Stimulated activated memory B cell treated with anti-CD40 and anti-IgM and Interleukin-4, amounts not matched to agents 10 μg/mL and 1 μg/mL and 100 μg/mL, for 72 hours (primary cell): ENCODE measurements at regions not wholly inside any gene's neighbourhood (a gene's known extent, or its start where the extent isn't known, plus 50 kb on each side); places are given as distances from the start of the nearest gene placed in this dataset.

Experiments used
- ATAC-seq: fragments of 150-1000 bp; cut with Tn5 transposase; 2 replicates; pipeline ENCODE4 v1.10.0; 2021
- H3K27ac Mint-ChIP-seq: one replicate; pipeline ENCODE4 v1.8.0; 2022; ENCODE audit warnings: mild to moderate bottlenecking, mixed read lengths
- H3K27me3 Mint-ChIP-seq: one replicate; pipeline ENCODE4 v1.8.0; 2022; ENCODE audit warnings: mixed read lengths
- H3K36me3 Mint-ChIP-seq: one replicate; pipeline ENCODE4 v1.8.0; 2022; ENCODE audit warnings: mixed read lengths
- H3K4me1 Mint-ChIP-seq: one replicate; pipeline ENCODE4 v1.8.0; 2022; ENCODE audit warnings: mixed read lengths
- H3K4me3 Mint-ChIP-seq: one replicate; pipeline ENCODE4 v1.8.0; 2022; ENCODE audit warnings: mild to moderate bottlenecking, moderate library complexity, mixed read lengths
- H3K9me3 Mint-ChIP-seq: one replicate; pipeline ENCODE4 v1.8.0; 2022; ENCODE audit warnings: mixed read lengths

DNA sequence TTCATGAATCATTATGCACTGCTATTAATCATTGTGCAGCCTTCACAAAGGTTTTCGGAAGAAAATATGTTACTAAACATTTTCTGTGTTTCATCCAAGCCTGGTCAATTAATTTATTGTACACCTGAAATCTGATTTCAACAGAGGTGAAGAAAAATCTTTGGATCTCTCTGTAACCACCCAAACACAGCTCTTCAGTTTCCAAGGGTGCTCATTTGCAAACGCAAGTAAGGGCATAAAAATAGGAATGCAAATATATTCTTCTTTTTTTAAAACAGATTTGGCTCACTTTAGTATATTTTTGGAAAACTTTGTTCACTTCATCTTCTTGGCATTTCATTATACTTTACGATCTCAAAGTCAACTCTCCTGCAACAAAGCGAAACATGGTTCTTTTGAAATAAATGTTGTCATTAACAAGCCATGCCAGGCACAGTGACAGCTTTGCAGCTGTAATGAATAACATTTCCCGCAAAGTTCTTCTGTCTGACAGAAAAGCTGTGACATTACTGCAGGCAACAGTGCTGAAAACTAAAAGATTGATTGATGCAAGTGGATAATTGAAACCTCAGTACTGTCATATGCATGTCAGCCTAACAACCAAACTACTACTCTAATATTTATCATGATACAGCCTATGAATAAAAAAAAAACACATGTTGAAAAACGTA is 348.3 kb downstream of the FRK start:
- Mint-ChIP-seq H3K4me3 (no peak overlapping the region), H3K4me1 (no peaks in the 10 kb centered on the region), H3K27me3 (no peaks in the 10 kb centered on the region), H3K36me3 (no peaks in the 10 kb centered on the region), H3K9me3 (no peaks in the 10 kb centered on the region), H3K27ac (no peak overlapping the region)
- no peak for ATAC-seq

DNA sequence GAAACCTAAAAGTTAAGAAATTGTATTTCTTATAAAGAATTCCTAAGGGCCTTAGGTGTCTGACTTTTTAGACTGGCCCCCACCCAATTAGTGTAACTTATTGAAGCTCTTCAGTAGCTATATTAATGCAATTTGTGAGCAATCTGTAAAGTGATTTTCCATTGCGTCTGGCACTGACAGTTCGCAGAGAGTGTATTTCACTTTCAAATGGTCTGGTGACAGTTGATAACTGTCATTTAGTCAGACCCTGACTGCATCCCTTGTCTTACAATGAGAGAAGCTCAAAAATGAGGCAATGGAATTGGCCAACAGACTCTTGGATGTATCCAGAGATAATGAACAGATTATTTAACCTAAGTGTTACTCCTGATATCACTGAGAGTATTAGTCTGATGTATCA is 351.8 kb downstream of the FRK start:
- H3K27me3 Mint-ChIP-seq: no peaks in the 10 kb centered on the region
- H3K4me1 Mint-ChIP-seq: no peaks in the 10 kb centered on the region
- H3K9me3 Mint-ChIP-seq: no peaks in the 10 kb centered on the region
- no peak for ATAC-seq
- H3K36me3 Mint-ChIP-seq: no peaks in the 10 kb centered on the region
- no peak overlapping the region for H3K4me3 Mint-ChIP-seq
- H3K27ac Mint-ChIP-seq: no peak overlapping the region

DNA sequence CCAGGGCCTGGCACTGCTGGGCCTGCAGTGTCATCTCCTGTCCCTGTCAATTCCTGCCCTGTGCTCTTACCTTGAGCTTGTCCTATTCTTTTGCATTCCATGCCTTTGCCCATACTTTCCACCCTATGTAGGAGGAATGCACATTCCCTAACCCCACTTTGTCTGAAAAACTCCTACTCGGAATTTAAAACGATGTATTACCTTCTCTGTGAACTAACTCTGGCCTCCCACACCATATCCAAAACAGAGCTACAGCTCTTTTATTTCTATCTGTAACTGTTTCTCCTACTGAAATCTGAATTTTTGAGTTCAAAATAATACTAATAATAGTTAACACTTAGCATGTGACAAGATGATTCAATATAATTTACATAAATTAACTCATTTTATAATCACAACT is 353.7 kb downstream of the FRK start:
- ATAC-seq: no peak
- Mint-ChIP-seq H3K27me3 (no peaks in the 10 kb centered on the region), H3K27ac (no peak overlapping the region), H3K4me3 (no peak overlapping the region), H3K9me3 (peaks cover 7% of the 10 kb centered on the region), H3K36me3 (no peaks in the 10 kb centered on the region), H3K4me1 (no peaks in the 10 kb centered on the region)

DNA sequence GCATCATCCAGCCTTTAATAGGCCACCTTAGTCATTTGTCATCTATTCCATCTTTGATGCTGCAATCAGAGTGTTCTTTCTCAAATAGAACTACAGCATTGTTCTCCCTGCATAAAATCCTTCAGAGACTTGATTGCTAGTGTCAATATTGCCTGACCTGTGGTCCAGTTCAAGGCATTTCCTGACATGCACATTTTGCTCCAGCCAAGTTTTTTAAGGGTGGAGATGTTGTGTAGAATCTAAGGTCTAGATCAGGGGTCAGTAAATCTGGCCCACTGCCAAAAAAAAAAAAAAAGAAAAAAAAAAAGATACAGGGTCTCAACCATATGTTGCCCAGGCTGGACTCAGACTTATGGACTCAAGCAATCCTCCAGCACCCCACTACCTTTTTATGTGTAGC is 354.4 kb downstream of the FRK start:
- ATAC-seq: no peak
- Mint-ChIP-seq H3K27ac (no peak overlapping the region), H3K27me3 (no peaks in the 10 kb centered on the region), H3K36me3 (no peaks in the 10 kb centered on the region), H3K4me3 (no peak overlapping the region), H3K9me3 (peaks cover 11% of the 10 kb centered on the region), H3K4me1 (no peaks in the 10 kb centered on the region)

DNA sequence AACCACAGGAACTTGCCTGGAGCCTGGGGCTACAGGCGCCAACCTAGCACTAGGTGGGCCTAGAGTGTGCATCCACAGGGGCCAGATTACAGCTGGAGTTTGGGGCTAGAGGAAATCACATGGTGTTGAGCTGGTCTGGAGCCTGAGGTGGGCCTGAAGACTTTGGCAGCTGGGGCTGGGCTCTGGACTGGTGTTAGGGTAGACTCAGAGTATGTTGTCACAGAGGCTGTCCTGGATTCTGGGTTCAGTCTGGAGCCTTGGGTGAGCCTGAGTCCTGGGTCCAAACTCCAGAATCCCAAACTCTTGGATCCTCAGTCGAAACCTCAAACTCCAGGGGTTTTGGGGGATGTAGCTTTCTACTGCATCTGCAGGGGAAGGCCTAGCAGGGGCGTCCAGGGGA is 356.7 kb downstream of the FRK start:
- H3K27me3 Mint-ChIP-seq: no peaks in the 10 kb centered on the region
- H3K4me3 Mint-ChIP-seq: no peak overlapping the region
- no peaks in the 10 kb centered on the region for H3K4me1 Mint-ChIP-seq
- peaks cover 13% of the 10 kb centered on the region for H3K9me3 Mint-ChIP-seq
- H3K36me3 Mint-ChIP-seq: no peaks in the 10 kb centered on the region
- no peak for ATAC-seq
- H3K27ac Mint-ChIP-seq: no peak overlapping the region

DNA sequence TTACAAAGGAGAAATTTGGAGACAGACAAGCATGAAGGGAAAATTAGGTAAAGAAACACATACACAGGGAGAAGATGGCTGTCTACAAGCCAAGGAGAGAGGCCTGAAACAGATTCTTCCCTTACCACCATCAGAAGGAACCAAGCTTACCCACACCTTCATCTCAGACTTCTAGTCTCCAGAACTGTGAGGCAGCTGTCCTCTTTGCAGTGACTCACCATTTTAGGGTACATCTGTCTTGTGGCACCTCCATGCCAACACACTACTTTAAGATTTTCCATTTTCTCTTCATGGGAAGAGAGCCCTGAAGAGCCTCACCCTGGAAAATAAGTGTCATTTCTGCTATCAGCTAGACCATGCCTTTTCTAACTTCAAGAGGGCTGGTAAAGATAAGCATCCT is 369.3 kb downstream of the FRK start:
- H3K27ac Mint-ChIP-seq: no peak overlapping the region
- peaks cover 2% of the 10 kb centered on the region for H3K9me3 Mint-ChIP-seq
- no peak for ATAC-seq
- H3K27me3 Mint-ChIP-seq: no peaks in the 10 kb centered on the region
- H3K4me1 Mint-ChIP-seq: no peaks in the 10 kb centered on the region
- H3K4me3 Mint-ChIP-seq: no peak overlapping the region
- no peaks in the 10 kb centered on the region for H3K36me3 Mint-ChIP-seq

DNA sequence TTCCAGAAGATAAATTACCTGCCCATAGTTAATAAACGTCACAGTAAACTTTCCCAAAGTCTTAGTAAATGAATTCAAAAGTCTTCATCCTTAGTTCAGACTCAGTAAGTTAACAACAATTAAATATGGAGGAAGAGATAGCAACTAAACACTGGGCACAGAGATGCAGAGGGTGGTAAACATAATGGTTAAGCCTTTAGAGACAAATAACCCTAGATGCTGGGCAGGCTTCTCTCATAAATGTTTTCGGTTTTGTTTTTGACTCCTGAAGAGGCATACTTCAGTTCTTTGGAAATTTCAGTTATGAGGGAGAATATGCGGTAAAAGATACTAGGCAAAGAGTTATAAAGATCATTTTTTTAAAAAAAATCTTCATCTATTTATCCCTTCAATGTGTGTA is 369.8 kb downstream of the FRK start:
- Mint-ChIP-seq H3K36me3 (no peaks in the 10 kb centered on the region), H3K27me3 (no peaks in the 10 kb centered on the region), H3K4me3 (no peak overlapping the region), H3K9me3 (no peaks in the 10 kb centered on the region), H3K4me1 (no peaks in the 10 kb centered on the region), H3K27ac (no peak overlapping the region)
- no peak for ATAC-seq

DNA sequence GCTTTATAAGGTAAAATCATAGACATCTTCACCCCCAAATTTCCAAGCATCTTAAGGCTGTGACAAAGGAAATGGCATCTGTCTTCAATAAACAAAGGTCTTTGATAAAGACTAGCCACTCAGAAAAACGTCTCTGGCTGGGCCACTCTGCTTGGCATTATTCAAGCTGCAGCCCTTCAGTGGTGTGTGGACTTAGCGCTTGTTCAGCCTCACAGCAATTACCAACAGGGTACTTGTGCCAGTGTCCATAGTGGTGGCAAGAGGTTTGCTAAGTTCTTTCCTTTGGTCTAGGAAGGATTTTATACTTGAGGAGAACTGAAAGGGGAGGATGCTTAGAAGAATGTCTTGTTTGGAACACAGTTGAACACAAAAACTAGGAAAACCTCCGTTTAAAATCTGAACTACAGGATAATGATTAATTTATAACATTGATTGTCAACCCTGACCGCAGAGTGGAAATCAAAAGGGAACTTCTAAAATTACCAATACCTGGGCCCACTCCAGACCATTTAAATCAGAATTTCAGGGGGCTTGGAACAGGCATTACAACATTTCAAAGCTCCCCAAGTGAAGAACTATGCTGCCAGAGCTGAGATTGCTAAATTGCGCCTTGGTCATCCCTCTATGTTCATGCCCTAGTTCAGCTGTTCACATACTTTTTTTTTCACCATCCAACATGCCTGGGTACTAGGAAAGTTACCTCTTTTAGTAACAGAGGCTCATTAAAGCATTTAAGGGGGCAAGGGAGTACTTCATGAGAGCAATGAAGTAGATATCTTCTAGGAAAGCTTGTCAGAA is 378.5 kb downstream of the FRK start:
- H3K4me1 Mint-ChIP-seq: no peaks in the 10 kb centered on the region
- no peaks in the 10 kb centered on the region for H3K36me3 Mint-ChIP-seq
- H3K27ac Mint-ChIP-seq: no peak overlapping the region
- no peak for ATAC-seq
- no peak overlapping the region for H3K4me3 Mint-ChIP-seq
- no peaks in the 10 kb centered on the region for H3K27me3 Mint-ChIP-seq
- H3K9me3 Mint-ChIP-seq: no peaks in the 10 kb centered on the region

DNA sequence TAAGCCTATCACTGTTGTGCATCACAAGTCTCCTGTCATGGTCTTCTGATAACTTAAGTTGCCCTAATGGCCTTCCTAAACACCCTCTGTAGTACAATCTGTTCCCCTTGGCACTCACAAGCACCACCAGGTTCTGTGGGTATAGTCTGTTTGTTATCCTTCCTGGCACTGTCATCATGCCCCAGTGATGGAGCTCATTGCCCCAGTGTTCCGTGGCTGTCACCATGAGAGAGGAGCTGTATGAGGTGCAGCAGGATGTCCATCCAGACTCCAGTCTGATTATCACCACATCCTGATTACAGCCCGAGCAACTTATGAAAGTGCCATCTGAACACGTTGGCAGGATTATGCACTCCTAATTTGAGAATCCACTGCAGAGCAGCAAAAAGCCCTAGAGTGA is 380.1 kb downstream of the FRK start:
- Mint-ChIP-seq H3K4me1 (no peaks in the 10 kb centered on the region), H3K36me3 (no peaks in the 10 kb centered on the region), H3K9me3 (no peaks in the 10 kb centered on the region), H3K27me3 (no peaks in the 10 kb centered on the region), H3K4me3 (no peak overlapping the region), H3K27ac (no peak overlapping the region)
- ATAC-seq: no peak

DNA sequence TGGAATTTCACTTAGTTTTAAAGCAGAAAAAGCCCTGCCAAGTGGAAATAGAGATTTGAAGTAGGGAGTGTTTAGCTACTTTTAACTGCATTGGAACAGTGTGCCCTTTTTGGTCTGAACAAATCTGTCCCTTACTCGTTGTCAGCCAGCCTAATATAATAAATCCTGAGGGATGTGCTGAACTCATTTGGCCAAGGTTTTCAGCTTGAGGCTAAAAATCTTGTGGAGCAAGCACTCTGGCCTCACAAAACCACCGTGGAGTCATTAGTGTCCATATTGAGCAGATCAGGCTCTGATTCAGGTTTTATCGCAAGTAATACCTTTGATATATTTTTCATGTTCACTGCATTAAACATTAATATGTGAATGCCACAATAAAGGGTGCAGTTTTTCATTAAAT is 383.5 kb downstream of the FRK start:
- Mint-ChIP-seq H3K9me3 (no peaks in the 10 kb centered on the region), H3K27ac (no peak overlapping the region), H3K36me3 (no peaks in the 10 kb centered on the region), H3K4me3 (no peak overlapping the region), H3K4me1 (no peaks in the 10 kb centered on the region), H3K27me3 (no peaks in the 10 kb centered on the region)
- ATAC-seq: no peak

DNA sequence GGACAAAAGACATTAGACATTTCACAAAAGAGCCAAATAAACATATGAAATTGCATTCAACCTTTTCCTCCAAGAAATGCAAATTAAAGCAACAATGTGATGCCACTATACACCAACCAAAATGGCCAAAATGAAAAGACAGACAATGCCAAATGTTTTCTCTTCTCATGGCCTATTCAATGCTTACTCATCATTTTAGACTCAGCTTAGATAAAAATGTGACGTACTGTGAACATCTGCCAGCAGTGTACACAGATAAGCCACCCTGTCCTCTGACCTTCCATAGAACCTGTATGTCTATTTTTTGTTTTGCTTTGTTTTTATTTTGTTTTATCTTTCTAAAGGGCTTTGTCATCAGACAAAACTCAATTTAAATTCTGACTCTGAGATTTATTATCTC is 385.2 kb downstream of the FRK start:
- Mint-ChIP-seq H3K27me3 (no peaks in the 10 kb centered on the region), H3K4me3 (no peak overlapping the region), H3K27ac (no peak overlapping the region), H3K4me1 (no peaks in the 10 kb centered on the region), H3K36me3 (no peaks in the 10 kb centered on the region), H3K9me3 (no peaks in the 10 kb centered on the region)
- ATAC-seq: no peak

DNA sequence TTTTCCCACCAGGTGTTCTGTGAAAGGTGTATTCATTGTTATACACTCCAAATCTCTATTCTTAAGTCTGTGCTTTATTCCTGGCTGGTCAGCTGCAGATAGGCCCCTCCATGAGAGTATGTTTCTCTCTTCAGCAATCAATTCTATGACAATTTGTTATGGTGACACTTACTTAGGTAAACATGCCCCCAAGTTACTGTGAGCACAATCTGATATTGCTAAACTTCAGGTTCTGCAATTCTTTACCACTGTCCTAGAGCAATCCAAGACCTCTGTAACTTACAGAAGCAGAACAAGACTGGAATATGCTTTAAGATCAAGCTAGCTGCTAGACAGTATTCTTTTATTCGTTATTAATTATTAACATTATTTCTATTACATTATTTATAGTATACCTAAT is 391.9 kb downstream of the FRK start:
- H3K4me1 Mint-ChIP-seq: no peaks in the 10 kb centered on the region
- no peaks in the 10 kb centered on the region for H3K27me3 Mint-ChIP-seq
- no peak overlapping the region for H3K4me3 Mint-ChIP-seq
- H3K27ac Mint-ChIP-seq: no peak overlapping the region
- no peak for ATAC-seq
- no peaks in the 10 kb centered on the region for H3K36me3 Mint-ChIP-seq
- no peaks in the 10 kb centered on the region for H3K9me3 Mint-ChIP-seq

DNA sequence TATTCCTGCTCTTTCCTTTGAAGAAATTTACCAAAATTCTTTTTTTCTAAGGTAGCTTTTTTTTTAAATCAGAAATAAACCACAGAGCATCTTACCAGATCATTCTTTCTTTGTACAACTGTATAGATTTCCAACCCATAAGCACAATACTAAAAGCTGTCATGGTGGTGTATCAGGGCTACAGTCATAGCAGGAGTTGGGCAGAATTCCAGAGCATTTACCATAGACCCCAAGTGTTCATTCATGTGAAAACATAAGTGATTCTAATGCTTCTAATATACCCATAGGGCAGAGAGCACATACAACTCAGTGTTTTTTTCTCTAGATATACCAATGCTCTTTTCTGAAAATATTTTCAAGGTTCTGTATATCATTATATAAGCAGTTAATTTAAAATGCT is 392.5 kb downstream of the FRK start:
- Mint-ChIP-seq H3K4me1 (no peaks in the 10 kb centered on the region), H3K4me3 (no peak overlapping the region), H3K36me3 (no peaks in the 10 kb centered on the region), H3K9me3 (no peaks in the 10 kb centered on the region), H3K27me3 (no peaks in the 10 kb centered on the region), H3K27ac (no peak overlapping the region)
- no peak for ATAC-seq

DNA sequence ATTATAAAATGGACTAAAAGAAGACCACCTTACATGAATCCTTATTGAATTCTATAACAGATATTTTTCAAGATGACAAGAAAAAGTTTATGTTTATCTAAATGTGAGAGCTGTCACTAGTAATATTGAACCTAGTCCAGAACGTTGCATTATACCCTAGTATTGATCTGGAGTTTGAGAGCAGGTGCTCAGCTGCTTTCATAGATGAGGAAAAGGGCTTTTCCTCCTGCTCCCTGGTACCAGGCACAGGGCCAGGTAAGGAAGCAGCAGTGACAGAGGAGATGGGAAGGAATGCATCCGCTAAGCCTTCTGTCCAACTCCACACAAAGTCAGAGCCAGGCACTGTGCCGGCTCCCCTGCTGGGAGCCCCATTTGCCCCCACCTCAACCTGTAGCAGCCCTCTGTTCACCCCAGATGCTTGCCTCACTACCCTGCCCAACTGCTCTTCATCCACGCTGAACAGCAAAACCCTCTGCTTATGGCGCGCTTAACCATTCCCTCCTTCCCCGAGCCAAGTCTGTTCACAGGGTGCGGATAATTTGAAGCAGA is 393.1 kb downstream of the FRK start:
- H3K4me1 Mint-ChIP-seq: no peaks in the 10 kb centered on the region
- no peaks in the 10 kb centered on the region for H3K36me3 Mint-ChIP-seq
- H3K27me3 Mint-ChIP-seq: no peaks in the 10 kb centered on the region
- no peak for ATAC-seq
- H3K9me3 Mint-ChIP-seq: no peaks in the 10 kb centered on the region
- H3K27ac Mint-ChIP-seq: no peak overlapping the region
- H3K4me3 Mint-ChIP-seq: no peak overlapping the region

DNA sequence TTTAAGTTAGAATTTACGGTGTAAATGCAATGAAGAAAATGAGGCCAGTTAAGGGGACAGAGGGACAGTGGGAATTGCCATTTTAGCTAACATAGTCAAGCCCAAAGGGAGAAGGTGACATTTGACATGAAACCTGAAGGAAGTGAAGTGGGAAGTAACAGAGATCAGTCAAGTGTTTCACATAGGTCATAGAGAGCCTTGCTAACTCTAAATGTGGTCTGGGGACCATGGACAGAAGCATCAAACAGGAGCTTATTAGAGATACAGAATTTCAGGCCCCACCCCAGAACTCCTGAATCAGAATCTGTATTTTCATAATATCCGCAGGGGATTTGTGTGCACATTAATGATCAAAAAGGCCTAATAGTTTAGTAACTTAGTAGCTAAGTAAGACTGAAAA is 393.7 kb downstream of the FRK start:
- H3K4me1 Mint-ChIP-seq: no peaks in the 10 kb centered on the region
- no peaks in the 10 kb centered on the region for H3K9me3 Mint-ChIP-seq
- H3K36me3 Mint-ChIP-seq: no peaks in the 10 kb centered on the region
- H3K27me3 Mint-ChIP-seq: no peaks in the 10 kb centered on the region
- H3K27ac Mint-ChIP-seq: no peak overlapping the region
- no peak overlapping the region for H3K4me3 Mint-ChIP-seq
- ATAC-seq: no peak

DNA sequence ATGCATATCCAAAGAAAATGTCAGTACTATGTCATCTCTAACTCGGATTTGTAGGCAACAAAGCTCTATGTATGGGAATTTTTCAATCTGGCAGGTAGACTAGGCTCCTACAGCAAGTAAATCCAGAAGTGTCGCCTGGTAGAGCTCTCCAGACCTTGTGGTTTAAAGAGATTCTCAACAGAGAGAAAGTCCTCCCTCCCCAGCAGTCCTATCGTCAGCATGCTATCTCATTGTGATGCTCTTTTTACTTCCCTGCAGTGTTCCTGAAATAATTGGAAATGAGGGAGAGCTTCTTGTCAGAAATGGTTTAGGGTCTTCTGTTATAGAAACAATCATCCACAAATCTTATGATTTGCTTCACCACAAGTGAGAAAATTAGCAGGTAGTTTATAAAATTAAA is 395.4 kb downstream of the FRK start:
- H3K4me1 Mint-ChIP-seq: no peaks in the 10 kb centered on the region
- no peak for ATAC-seq
- no peaks in the 10 kb centered on the region for H3K27me3 Mint-ChIP-seq
- H3K4me3 Mint-ChIP-seq: no peak overlapping the region
- H3K36me3 Mint-ChIP-seq: no peaks in the 10 kb centered on the region
- no peaks in the 10 kb centered on the region for H3K9me3 Mint-ChIP-seq
- H3K27ac Mint-ChIP-seq: no peak overlapping the region
